HG03159 (cell line): ENCODE measurements at regions not wholly inside any gene's neighbourhood (a gene's known extent, or its start where the extent isn't known, plus 50 kb on each side); places are given as distances from the start of the nearest gene placed in this dataset.

ENCODE experiments used
- ATAC-seq: cut with Tn5 transposase; IDR thresholded peaks from one replicate; pipeline ENCODE4 v1.9.1; 2021; ENCODE audit warnings: mild to moderate bottlenecking, moderate library complexity; ENCODE audit not compliant: unreplicated experiment

- no peak for ATAC-seq
These were observed 1281.8 kb upstream of the MAP3K7 start for GRCh38 chr6:91868539-91869202.

- ATAC-seq: no peak
These were observed 1279.0 kb upstream of the MAP3K7 start for GRCh38 chr6:91865889-91866288.

- ATAC-seq: no peak
These were observed 1278.0 kb upstream of the MAP3K7 start for GRCh38 chr6:91864911-91865310.

- no peak for ATAC-seq
These were observed 1273.9 kb upstream of the MAP3K7 start for GRCh38 chr6:91860541-91861335.

GRCh38 chr6:91852252-91852651 lies 1265.4 kb upstream of the MAP3K7 start:
- no peak for ATAC-seq

- no peak for ATAC-seq
These were observed 1247.9 kb upstream of the MAP3K7 start for GRCh38 chr6:91834813-91835212.

GRCh38 chr6:91827151-91827550 lies 1240.3 kb upstream of the MAP3K7 start:
- no peak for ATAC-seq

GRCh38 chr6:91826128-91826527 lies 1239.3 kb upstream of the MAP3K7 start:
- ATAC-seq: no peak

- ATAC-seq: no peak
These were observed 1237.5 kb upstream of the MAP3K7 start for GRCh38 chr6:91824331-91824730.

- ATAC-seq: no peak
These were observed 1235.7 kb upstream of the MAP3K7 start for GRCh38 chr6:91822581-91822980.

- no peak for ATAC-seq
These were observed 1229.5 kb upstream of the MAP3K7 start for GRCh38 chr6:91816335-91816734.

- no peak for ATAC-seq
These were observed 1226.8 kb upstream of the MAP3K7 start for GRCh38 chr6:91813641-91814040.

GRCh38 chr6:91812596-91813274 lies 1225.9 kb upstream of the MAP3K7 start:
- ATAC-seq: no peak

- no peak for ATAC-seq
These were observed 1218.1 kb upstream of the MAP3K7 start for GRCh38 chr6:91804981-91805380.

GRCh38 chr6:91802431-91802830 lies 1215.6 kb upstream of the MAP3K7 start:
- ATAC-seq: no peak

GRCh38 chr6:91796603-91797002 lies 1209.7 kb upstream of the MAP3K7 start:
- ATAC-seq: no peak

- no peak for ATAC-seq
These were observed 1201.6 kb upstream of the MAP3K7 start for GRCh38 chr6:91788501-91788900.

GRCh38 chr6:91786474-91787184 lies 1199.8 kb upstream of the MAP3K7 start:
- no peak for ATAC-seq

GRCh38 chr6:91782802-91783201 lies 1195.9 kb upstream of the MAP3K7 start:
- ATAC-seq: no peak

GRCh38 chr6:91781946-91782345 lies 1195.1 kb upstream of the MAP3K7 start:
- no peak for ATAC-seq

GRCh38 chr6:91780270-91780669 lies 1193.4 kb upstream of the MAP3K7 start:
- ATAC-seq: no peak
